MM.1S (cell line): ENCODE measurements at regions not wholly inside any gene's neighbourhood (a gene's known extent, or its start where the extent isn't known, plus 50 kb on each side); places are given as distances from the start of the nearest gene placed in this dataset.

ENCODE experiments used
- EZH2 ChIP-seq: fragments of 300-600 bp; sonication (generic); optimal IDR thresholded peaks from 2 replicates; pipeline ENCODE3; 2017; ENCODE audit warnings: low read depth, mild to moderate bottlenecking, antibody characterized with exemption, low read length, mixed read lengths
- EZH2phosphoT487 ChIP-seq: fragments of 300-600 bp; sonication (generic); IDR thresholded peaks from 2 replicates; pipeline ENCODE4 v1.6.1; 2018; ENCODE audit warnings: antibody characterized with exemption, low read length
- TF ChIP-seq, protein P1 (sequence below): fragments of 300-600 bp; sonication (generic); IDR thresholded peaks from 2 replicates; pipeline ENCODE4 v1.5.1; 2016; ENCODE audit warnings: antibody characterized with exemption, low read length, mixed read lengths

DNA sequence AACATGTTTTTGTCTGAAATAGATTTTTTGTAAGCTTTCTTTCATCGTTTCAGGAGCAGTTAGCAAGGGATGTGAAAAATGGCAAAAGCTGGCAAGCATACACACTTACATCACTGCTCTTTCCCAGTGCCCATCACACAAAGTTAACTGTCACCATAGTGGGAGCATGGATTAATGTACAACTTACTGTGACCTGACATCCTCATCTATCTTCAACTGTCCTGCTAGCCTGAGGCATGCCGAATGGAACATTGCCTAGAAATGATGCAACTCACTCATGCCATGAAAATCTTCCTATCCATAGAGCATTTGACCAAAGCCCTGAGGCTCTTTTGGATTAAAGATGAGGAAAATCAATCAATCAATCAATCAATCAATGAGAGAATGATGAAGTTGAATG, 491.7 kb upstream of the SLC10A2 start:
- TF ChIP-seq, protein P1, sequence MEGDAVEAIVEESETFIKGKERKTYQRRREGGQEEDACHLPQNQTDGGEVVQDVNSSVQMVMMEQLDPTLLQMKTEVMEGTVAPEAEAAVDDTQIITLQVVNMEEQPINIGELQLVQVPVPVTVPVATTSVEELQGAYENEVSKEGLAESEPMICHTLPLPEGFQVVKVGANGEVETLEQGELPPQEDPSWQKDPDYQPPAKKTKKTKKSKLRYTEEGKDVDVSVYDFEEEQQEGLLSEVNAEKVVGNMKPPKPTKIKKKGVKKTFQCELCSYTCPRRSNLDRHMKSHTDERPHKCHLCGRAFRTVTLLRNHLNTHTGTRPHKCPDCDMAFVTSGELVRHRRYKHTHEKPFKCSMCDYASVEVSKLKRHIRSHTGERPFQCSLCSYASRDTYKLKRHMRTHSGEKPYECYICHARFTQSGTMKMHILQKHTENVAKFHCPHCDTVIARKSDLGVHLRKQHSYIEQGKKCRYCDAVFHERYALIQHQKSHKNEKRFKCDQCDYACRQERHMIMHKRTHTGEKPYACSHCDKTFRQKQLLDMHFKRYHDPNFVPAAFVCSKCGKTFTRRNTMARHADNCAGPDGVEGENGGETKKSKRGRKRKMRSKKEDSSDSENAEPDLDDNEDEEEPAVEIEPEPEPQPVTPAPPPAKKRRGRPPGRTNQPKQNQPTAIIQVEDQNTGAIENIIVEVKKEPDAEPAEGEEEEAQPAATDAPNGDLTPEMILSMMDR: no peak
- TF ChIP-seq EZH2 (no peak), EZH2phosphoT487 (no peak)
